ENCODE measurements at regions not wholly inside any gene's neighbourhood (a gene's known extent, or its start where the extent isn't known, plus 50 kb on each side); places are given as distances from the start of the nearest gene placed in this dataset.

GRCh38 chr1:34696230-34696629, 58.6 kb upstream of the GJB5 start:
- H3K27ac ChIP-seq (ENCODE audit: insufficient read depth, low read length, poor library complexity, severe bottlenecking): no peak overlapping the region
- no peaks in the 10 kb centered on the region for H3K9me3 ChIP-seq (ENCODE audit: control insufficient read depth, low read length)
- H3K4me3 ChIP-seq (ENCODE audit: insufficient read depth, low read depth, low read length, poor library complexity, severe bottlenecking): no peak overlapping the region
- H3K36me3 ChIP-seq (ENCODE audit: control insufficient read depth, insufficient read depth, low read length): no peaks in the 10 kb centered on the region
- DNase-seq: no peak
- no peaks in the 10 kb centered on the region for H3K4me1 ChIP-seq (ENCODE audit: control insufficient read depth, insufficient read depth, low read length, poor library complexity, severe bottlenecking)
- no peaks in the 10 kb centered on the region for H3K27me3 ChIP-seq (replicated peaks; ENCODE audit: control insufficient read depth, insufficient read depth, low read length, poor library complexity, severe bottlenecking)

DNA sequence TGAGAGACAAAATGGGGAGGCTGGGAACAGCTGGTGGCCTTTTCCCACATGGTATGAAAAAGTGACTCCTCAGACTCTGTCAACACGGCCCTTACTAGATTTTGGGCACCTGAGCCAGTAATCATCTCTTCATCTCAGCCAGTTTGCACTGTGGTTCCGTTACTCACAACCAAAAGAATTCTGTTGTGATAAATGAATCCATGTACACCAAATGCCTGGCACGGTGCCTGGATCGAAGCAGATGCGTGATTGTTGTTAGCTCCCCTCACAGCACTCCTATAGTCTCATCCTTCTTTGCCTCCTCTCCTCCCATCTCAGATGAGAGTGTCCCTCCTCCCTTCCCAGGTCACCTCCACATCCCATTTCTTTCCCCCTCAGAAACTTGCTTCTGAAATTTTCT, 57.9 kb upstream of the GJB5 start:
- no peaks in the 10 kb centered on the region for H3K4me1 ChIP-seq (ENCODE audit: control insufficient read depth, insufficient read depth, low read length, poor library complexity, severe bottlenecking)
- DNase-seq: no peak
- H3K4me3 ChIP-seq (ENCODE audit: insufficient read depth, low read depth, low read length, poor library complexity, severe bottlenecking): no peak overlapping the region
- no peaks in the 10 kb centered on the region for H3K36me3 ChIP-seq (ENCODE audit: control insufficient read depth, insufficient read depth, low read length)
- no peaks in the 10 kb centered on the region for H3K27me3 ChIP-seq (replicated peaks; ENCODE audit: control insufficient read depth, insufficient read depth, low read length, poor library complexity, severe bottlenecking)
- H3K27ac ChIP-seq (ENCODE audit: insufficient read depth, low read length, poor library complexity, severe bottlenecking): no peak overlapping the region
- H3K9me3 ChIP-seq (ENCODE audit: control insufficient read depth, low read length): no peaks in the 10 kb centered on the region

DNA sequence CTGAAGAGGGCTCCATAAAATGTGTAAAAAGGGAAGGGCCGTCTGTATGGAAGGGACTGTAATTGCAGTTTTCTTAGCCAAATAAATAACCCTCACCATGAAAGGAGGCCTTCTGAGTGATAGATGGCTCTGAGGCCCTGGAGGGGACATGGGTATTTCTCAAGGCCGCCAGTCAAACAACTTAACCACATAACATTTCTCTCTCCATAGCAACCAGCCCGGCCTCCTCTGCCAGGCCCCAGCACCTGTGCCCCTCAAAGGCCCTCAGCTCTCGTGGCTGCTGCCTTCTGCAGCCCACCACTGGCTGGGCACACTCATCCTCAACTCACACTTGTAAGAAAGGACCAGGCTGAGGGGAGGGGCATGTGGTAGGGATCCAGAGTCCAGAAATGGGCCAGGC, 57.0 kb upstream of the GJB5 start:
- Histone ChIP-seq H3K36me3 (ENCODE audit: control insufficient read depth, insufficient read depth, low read length) (no peaks in the 10 kb centered on the region), H3K4me3 (ENCODE audit: insufficient read depth, low read depth, low read length, poor library complexity, severe bottlenecking) (no peak overlapping the region), H3K27ac (ENCODE audit: insufficient read depth, low read length, poor library complexity, severe bottlenecking) (no peak overlapping the region), H3K27me3 (replicated peaks; ENCODE audit: control insufficient read depth, insufficient read depth, low read length, poor library complexity, severe bottlenecking) (no peaks in the 10 kb centered on the region), H3K9me3 (ENCODE audit: control insufficient read depth, low read length) (no peaks in the 10 kb centered on the region), H3K4me1 (ENCODE audit: control insufficient read depth, insufficient read depth, low read length, poor library complexity, severe bottlenecking) (no peaks in the 10 kb centered on the region)
- no peak for DNase-seq

DNA sequence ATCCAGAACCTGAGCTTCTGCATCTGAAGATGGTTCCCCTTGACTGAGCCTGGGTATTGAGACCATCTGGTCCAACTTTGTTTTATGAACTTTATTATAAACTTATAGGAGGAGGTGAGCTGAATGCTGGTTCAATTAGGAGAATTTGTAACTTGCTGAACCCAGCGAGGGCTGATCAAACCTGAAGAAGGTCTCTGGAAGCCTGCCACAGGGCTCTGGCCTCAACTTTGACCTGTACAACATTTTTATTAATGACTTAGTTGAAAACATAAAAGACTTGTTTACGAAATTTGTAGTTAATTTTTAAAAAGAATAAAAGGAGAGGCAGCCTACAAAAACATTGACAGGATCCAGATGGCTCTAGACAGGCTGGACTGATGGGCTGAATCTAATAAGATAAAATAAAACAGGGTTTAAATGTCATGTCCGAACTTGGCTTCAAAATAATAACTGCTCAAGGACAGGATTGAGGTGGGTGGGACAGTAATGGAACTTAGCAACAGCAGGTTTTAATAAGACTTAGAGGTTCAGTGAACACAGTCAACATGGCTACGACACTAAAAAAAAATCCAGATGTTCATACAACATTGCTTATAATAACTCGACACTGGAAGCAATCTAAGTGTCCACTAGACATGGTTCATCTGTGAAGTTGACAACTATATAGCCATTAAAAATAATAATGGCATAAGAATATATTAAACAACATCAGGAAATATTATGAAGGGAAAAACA, 53.4 kb upstream of the GJB5 start:
- Histone ChIP-seq H3K9me3 (ENCODE audit: control insufficient read depth, low read length) (no peaks in the 10 kb centered on the region), H3K36me3 (ENCODE audit: control insufficient read depth, insufficient read depth, low read length) (no peaks in the 10 kb centered on the region), H3K27me3 (replicated peaks; ENCODE audit: control insufficient read depth, insufficient read depth, low read length, poor library complexity, severe bottlenecking) (no peaks in the 10 kb centered on the region), H3K27ac (ENCODE audit: insufficient read depth, low read length, poor library complexity, severe bottlenecking) (no peak overlapping the region), H3K4me1 (ENCODE audit: control insufficient read depth, insufficient read depth, low read length, poor library complexity, severe bottlenecking) (no peaks in the 10 kb centered on the region), H3K4me3 (ENCODE audit: insufficient read depth, low read depth, low read length, poor library complexity, severe bottlenecking) (no peak overlapping the region)
- no peak for DNase-seq

All from effector memory CD4-positive, alpha-beta T cell (primary cell).